ENCODE measurements at regions not wholly inside any gene's neighbourhood (a gene's known extent, or its start where the extent isn't known, plus 50 kb on each side); places are given as distances from the start of the nearest gene placed in this dataset.

- RAD21 ChIA-PET (ENCODE audit: low non-redundant PET in 1 of 2, low total read pairs in 2 of 2, uncharacterized antibody in 2 of 2, unreplicated experiment in 2 of 2) = no interaction called here
- no TSS peak for BruUV-seq (replicated peaks)
- no peaks in the 10 kb centered on the region for H3K79me2 ChIP-seq (ENCODE audit: insufficient read depth, low read length)
- H3K9me2 ChIP-seq (ENCODE audit: insufficient read depth) = no peaks in the 10 kb centered on the region
- H3K36me3 ChIP-seq (ENCODE audit: control insufficient read depth in 1 of 2, insufficient read depth in 2 of 2, low read length in 2 of 2) = no peaks in the 10 kb centered on the region
- DNase-seq (ENCODE audit: low read depth, low spot score) (no peak), ATAC-seq (peak; percentile 29; the same call in 1 of the 2 replicates)
- H3K4me3 ChIP-seq (replicated peaks in 1 of 2; ENCODE audit: low read depth in 1 of 2, low read length in 2 of 2) = no peak overlapping the region
- H3K27me3 ChIP-seq (ENCODE audit: insufficient read depth, low read length) = no peaks in the 10 kb centered on the region
- H4K20me1 ChIP-seq (ENCODE audit: insufficient read depth) = no peaks in the 10 kb centered on the region
- no peaks in the 10 kb centered on the region for H3K9me3 ChIP-seq (ENCODE audit: control insufficient read depth in 1 of 2, insufficient read depth in 1 of 2, low read depth in 1 of 2, low read length in 2 of 2)
- H3K4me2 ChIP-seq (ENCODE audit: low read length) = no peak overlapping the region
- H3K9ac ChIP-seq (ENCODE audit: low read length) = no peak overlapping the region
- POLR2A ChIA-PET = no interaction called here
- intact Hi-C loops (cut with micrococcal nuclease) = loop anchor here (5.0 kb wide), 3 partner anchors 161 to 789 kb away; partner anchors contain the start of gene TBX3
- CTCF ChIA-PET = no interaction called here
- H3K27ac ChIP-seq (ENCODE audit: low read depth, low read length) = no peak overlapping the region
- H3K4me1 ChIP-seq (ENCODE audit: control insufficient read depth in 1 of 2, insufficient read depth in 2 of 2, low read length in 2 of 2) = peaks cover 18 to 41% of the 10 kb centered on the region in 2 experiments; a peak in 3 of 4 replicates
- TF ChIP-seq CTCF (IDR thresholded peaks at IDR 0.05 in 2 of 3, conservative IDR thresholded peaks at IDR 0.05 in 1 of 3; ENCODE audit: borderline replicate concordance in 1 of 3, insufficient read depth in 1 of 3, low read depth in 2 of 3, low read length in 2 of 3) (peak; percentile 18 to 66 (median 40); a peak in 5 of 6 replicates), RAD21 (IDR thresholded peaks at IDR 0.05; ENCODE audit: low read depth) (peak; percentile 41; the same call in 1 of the 2 replicates), ZFX (IDR thresholded peaks at IDR 0.05) (no peak), ZNF274 (IDR thresholded peaks at IDR 0.05; ENCODE audit: low read depth, low read length) (no peak)
- no peak overlapping the region for H2AFZ ChIP-seq (ENCODE audit: low read depth, low read length, poor library complexity, severe bottlenecking)
Observed at GRCh38 chr12:115470977-115471376, 787.0 kb upstream of the TBX3 start.

GRCh38 chr12:115470526-115470925, 786.6 kb upstream of the TBX3 start:
- Histone ChIP-seq H3K27ac (ENCODE audit: low read depth, low read length) (no peak overlapping the region), H3K27me3 (ENCODE audit: insufficient read depth, low read length) (no peaks in the 10 kb centered on the region), H3K4me2 (ENCODE audit: low read length) (no peak overlapping the region), H3K9ac (ENCODE audit: low read length) (no peak overlapping the region), H3K36me3 (ENCODE audit: control insufficient read depth in 1 of 2, insufficient read depth in 2 of 2, low read length in 2 of 2) (no peaks in the 10 kb centered on the region), H4K20me1 (ENCODE audit: insufficient read depth) (no peaks in the 10 kb centered on the region), H3K9me2 (ENCODE audit: insufficient read depth) (no peaks in the 10 kb centered on the region), H2AFZ (ENCODE audit: low read depth, low read length, poor library complexity, severe bottlenecking) (no peak overlapping the region), H3K79me2 (ENCODE audit: insufficient read depth, low read length) (no peaks in the 10 kb centered on the region), H3K4me1 (ENCODE audit: control insufficient read depth in 1 of 2, insufficient read depth in 2 of 2, low read length in 2 of 2) (peaks cover 17 to 38% of the 10 kb centered on the region in 2 experiments; a peak in 3 of 4 replicates), H3K9me3 (ENCODE audit: control insufficient read depth in 1 of 2, insufficient read depth in 1 of 2, low read depth in 1 of 2, low read length in 2 of 2) (no peaks in the 10 kb centered on the region), H3K4me3 (replicated peaks in 1 of 2; ENCODE audit: low read depth in 1 of 2, low read length in 2 of 2) (no peak overlapping the region)
- intact Hi-C loops (cut with micrococcal nuclease) = loop anchor here (5.0 kb wide), 3 partner anchors 162 to 788 kb away; partner anchors contain the start of gene TBX3
- CTCF ChIA-PET = no interaction called here
- POLR2A ChIA-PET = no interaction called here
- RAD21 ChIA-PET (ENCODE audit: low non-redundant PET in 1 of 2, low total read pairs in 2 of 2, uncharacterized antibody in 2 of 2, unreplicated experiment in 2 of 2) = no interaction called here
- ATAC-seq (no peak), DNase-seq (ENCODE audit: low read depth, low spot score) (no peak)
- BruUV-seq (replicated peaks) = no TSS peak
- TF ChIP-seq FOSL1 (IDR thresholded peaks at IDR 0.05; ENCODE audit: low read depth) = no peak
- TF ChIP-seq CEBPB (IDR thresholded peaks at IDR 0.05; ENCODE audit: low read depth) = no peak

Data from HCT116 (cell line).